Parathyroid adenoma (tissue), 2 donors: ENCODE measurements at regions not wholly inside any gene's neighbourhood (a gene's known extent, or its start where the extent isn't known, plus 50 kb on each side); places are given as distances from the start of the nearest gene placed in this dataset.

Source experiments
- H2AFZ ChIP-seq: fragments of 300-600 bp; sonication (generic); one replicate; pipeline ENCODE4 v1.7.0; 2017; ENCODE audit warnings: antibody characterized with exemption, mild to moderate bottlenecking
- H3K27ac ChIP-seq: fragments of 300-600 bp; sonication (generic); one replicate; pipeline ENCODE4 v1.7.0; 2017
- H3K27me3 ChIP-seq: fragments of 300-600 bp; sonication (generic); one replicate; pipeline ENCODE4 v1.7.0; 2017; ENCODE audit warnings: low read length; ENCODE audit not compliant: control insufficient read depth, insufficient read depth
- H3K36me3 ChIP-seq: fragments of 300-600 bp; sonication (generic); one replicate; pipeline ENCODE4 v1.7.0; 2017; ENCODE audit warnings: low read length; ENCODE audit not compliant: control insufficient read depth, insufficient read depth
- H3K4me1 ChIP-seq: fragments of 300-600 bp; sonication (generic); one replicate; pipeline ENCODE4 v1.7.0; 2017; ENCODE audit warnings: control low read depth
- H3K4me2 ChIP-seq: fragments of 300-600 bp; sonication (generic); one replicate; pipeline ENCODE4 v1.7.0; 2017; ENCODE audit warnings: low read length
- H3K4me3 ChIP-seq: fragments of 300-600 bp; sonication (generic); one replicate; pipeline ENCODE4 v1.7.0; 2017; ENCODE audit warnings: low read depth, low read length
- H3K79me2 ChIP-seq: fragments of 300-600 bp; sonication (generic); one replicate; pipeline ENCODE4 v1.7.0; 2017; ENCODE audit warnings: control low read depth
- H3K9ac ChIP-seq: fragments of 300-600 bp; sonication (generic); one replicate; pipeline ENCODE4 v1.7.0; 2017; ENCODE audit warnings: mild to moderate bottlenecking
- H3K9me3 ChIP-seq: fragments of 300-600 bp; sonication (generic); one replicate; pipeline ENCODE4 v1.7.0; 2017; ENCODE audit warnings: low read length; ENCODE audit not compliant: control insufficient read depth
- TF ChIP-seq, protein P1 (sequence below): fragments of 300-600 bp; sonication (generic); IDR thresholded peaks from one replicate; pipeline ENCODE4 v1.7.0; 2017; ENCODE audit warnings: antibody characterized with exemption, mild to moderate bottlenecking
- donor health status: primary hyperparathyroidism.

DNA sequence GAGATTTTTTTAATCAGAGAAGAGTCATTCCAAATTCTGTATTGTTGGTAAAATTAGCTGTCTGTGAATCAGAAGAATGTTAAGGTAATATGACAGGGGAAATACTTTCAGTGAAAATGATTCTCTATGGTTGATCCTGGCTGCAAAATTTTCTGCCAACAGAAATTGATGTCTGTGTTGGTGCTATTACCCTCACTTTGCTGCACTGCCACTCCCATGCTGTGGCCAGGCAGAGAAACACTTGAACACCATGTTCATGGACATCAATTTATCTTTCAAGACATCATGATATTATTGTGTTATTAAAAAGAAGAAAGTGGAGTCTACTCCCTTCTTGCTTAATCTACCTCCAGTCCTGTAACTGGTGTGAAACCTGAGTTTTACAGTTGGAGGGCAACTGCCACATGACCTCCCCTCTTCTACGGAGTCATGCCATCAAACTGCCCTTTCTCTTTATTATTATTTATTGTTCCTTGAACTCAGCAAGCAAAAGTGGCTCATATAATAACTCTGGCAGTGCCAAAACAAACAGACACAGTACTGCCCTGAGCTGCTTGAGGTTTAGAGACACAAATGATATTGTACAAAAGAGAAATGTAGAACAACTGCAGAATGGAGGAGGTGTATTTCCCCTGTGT, 288.0 kb upstream of the JAG1 start:
- no peak overlapping the region for H3K27ac ChIP-seq

DNA sequence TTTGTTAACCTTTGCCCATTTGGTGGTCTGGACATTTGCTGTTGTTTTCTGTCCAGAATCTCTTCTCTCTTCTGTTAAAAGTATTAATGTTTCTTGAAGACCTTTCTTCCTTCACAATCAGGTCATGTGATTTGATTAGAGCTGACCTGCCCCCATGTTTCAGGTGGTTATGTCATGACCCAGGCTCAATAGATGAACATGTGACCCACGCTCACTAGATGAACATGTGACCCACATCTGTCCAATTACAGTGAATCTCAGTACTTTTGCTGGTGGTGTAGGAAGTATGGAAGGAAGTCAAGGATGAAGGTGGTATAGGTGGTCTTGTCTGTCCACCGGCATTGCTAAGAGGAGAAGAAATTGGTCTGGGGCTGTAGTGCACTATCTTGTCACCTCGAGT, 289.1 kb upstream of the JAG1 start:
- no peak overlapping the region for H3K27ac ChIP-seq
- no peak overlapping the region for H2AFZ ChIP-seq
- TF ChIP-seq, protein P1, sequence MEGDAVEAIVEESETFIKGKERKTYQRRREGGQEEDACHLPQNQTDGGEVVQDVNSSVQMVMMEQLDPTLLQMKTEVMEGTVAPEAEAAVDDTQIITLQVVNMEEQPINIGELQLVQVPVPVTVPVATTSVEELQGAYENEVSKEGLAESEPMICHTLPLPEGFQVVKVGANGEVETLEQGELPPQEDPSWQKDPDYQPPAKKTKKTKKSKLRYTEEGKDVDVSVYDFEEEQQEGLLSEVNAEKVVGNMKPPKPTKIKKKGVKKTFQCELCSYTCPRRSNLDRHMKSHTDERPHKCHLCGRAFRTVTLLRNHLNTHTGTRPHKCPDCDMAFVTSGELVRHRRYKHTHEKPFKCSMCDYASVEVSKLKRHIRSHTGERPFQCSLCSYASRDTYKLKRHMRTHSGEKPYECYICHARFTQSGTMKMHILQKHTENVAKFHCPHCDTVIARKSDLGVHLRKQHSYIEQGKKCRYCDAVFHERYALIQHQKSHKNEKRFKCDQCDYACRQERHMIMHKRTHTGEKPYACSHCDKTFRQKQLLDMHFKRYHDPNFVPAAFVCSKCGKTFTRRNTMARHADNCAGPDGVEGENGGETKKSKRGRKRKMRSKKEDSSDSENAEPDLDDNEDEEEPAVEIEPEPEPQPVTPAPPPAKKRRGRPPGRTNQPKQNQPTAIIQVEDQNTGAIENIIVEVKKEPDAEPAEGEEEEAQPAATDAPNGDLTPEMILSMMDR, result no peak
- H3K4me2 ChIP-seq, result no peak overlapping the region
- H3K36me3 ChIP-seq, result no peaks in the 10 kb centered on the region
- H3K4me3 ChIP-seq, result no peak overlapping the region
- no peaks in the 10 kb centered on the region for H3K9me3 ChIP-seq
- no peaks in the 10 kb centered on the region for H3K27me3 ChIP-seq
- H3K79me2 ChIP-seq, result no peaks in the 10 kb centered on the region
- no peaks in the 10 kb centered on the region for H3K4me1 ChIP-seq
- no peak overlapping the region for H3K9ac ChIP-seq

More for the DNA sequence above, 288.0 kb upstream of the JAG1 start:
- H3K4me2 ChIP-seq, result no peak overlapping the region
- no peaks in the 10 kb centered on the region for H3K79me2 ChIP-seq
- H3K9ac ChIP-seq, result no peak overlapping the region
- TF ChIP-seq, protein P1, result no peak
- no peaks in the 10 kb centered on the region for H3K9me3 ChIP-seq
- no peaks in the 10 kb centered on the region for H3K4me1 ChIP-seq
- no peaks in the 10 kb centered on the region for H3K36me3 ChIP-seq
- H3K4me3 ChIP-seq, result no peak overlapping the region
- no peak overlapping the region for H2AFZ ChIP-seq
- no peaks in the 10 kb centered on the region for H3K27me3 ChIP-seq

DNA sequence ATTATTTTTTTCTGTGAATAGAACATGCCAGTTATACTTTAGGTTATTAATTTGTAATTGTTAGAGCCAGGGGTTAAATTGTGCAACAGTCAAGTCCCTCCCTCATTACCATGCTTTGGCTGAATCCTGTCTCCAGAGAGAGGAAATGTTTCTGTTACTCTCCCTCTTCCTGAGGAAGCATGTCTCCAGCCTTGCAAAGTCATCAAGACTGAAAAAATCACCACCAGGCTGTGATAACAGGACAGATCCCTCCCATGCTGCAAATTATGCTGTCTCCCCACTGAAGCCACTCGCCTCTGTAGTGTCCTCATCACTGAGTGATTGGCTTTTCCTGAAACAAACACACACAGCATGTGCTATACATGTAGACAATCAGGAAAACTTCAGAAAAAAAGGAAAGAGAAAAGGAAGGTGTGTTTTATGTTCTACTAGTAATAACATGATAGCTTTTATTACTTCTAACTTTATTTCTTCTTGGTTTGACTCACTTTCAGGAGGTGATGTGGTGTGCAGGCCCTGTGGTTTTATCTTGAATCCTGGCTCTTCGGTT, 290.0 kb upstream of the JAG1 start:
- no peak overlapping the region for H3K27ac ChIP-seq
- no peaks in the 10 kb centered on the region for H3K36me3 ChIP-seq
- H3K4me2 ChIP-seq, result no peak overlapping the region
- H3K9me3 ChIP-seq, result no peaks in the 10 kb centered on the region
- no peak overlapping the region for H3K9ac ChIP-seq
- H3K79me2 ChIP-seq, result no peaks in the 10 kb centered on the region
- H3K4me1 ChIP-seq, result no peaks in the 10 kb centered on the region
- no peak overlapping the region for H3K4me3 ChIP-seq
- no peak overlapping the region for H2AFZ ChIP-seq
- TF ChIP-seq, protein P1, result no peak
- no peaks in the 10 kb centered on the region for H3K27me3 ChIP-seq

DNA sequence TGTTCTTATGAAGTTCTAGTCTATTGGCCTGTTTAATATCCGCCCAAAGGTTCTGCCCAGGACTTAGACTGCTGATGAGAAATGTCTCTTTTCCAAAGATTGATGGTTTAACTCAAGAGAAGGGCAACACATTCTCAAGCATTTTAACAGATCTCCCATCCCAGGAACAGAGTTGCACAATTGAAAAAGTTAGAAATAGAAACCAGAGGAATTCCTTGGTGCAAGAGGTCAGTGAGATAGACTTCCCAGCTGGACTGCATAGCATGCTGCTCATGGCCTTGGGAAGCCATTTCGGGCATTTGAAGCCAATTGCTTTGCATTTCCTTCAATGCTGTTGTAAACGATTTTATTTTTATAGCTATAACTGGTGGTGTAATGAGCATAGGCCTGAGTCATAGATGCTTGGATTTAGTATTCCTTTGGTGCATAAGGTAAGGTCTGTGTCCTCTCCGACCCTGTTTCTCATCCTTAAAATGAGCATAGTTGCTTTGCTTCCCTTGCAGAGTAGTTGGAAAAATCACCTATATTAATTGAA, 292.2 kb upstream of the JAG1 start:
- no peak overlapping the region for H3K27ac ChIP-seq
- H3K4me2 ChIP-seq, result no peak overlapping the region

More for the DNA sequence above, 292.2 kb upstream of the JAG1 start:
- H3K79me2 ChIP-seq, result no peaks in the 10 kb centered on the region
- no peaks in the 10 kb centered on the region for H3K27me3 ChIP-seq
- TF ChIP-seq, protein P1, result no peak
- H3K36me3 ChIP-seq, result no peaks in the 10 kb centered on the region
- H3K4me3 ChIP-seq, result no peak overlapping the region
- H3K4me1 ChIP-seq, result no peaks in the 10 kb centered on the region
- no peak overlapping the region for H2AFZ ChIP-seq
- no peaks in the 10 kb centered on the region for H3K9me3 ChIP-seq
- H3K9ac ChIP-seq, result no peak overlapping the region
